Superior temporal gyrus (tissue), 1 donor: ENCODE measurements at regions not wholly inside any gene's neighbourhood (a gene's known extent, or its start where the extent isn't known, plus 50 kb on each side); places are given as distances from the start of the nearest gene placed in this dataset.

Experiments
- DNase-seq: peaks from one replicate; pipeline ENCODE4 v3.0.0-alpha.2; 2016; ENCODE audit errors: extremely low spot score

GRCh38 chr11:33412241-33412640 lies 155.1 kb downstream of the HIPK3 start:
- DNase-seq = peak; percentile 42

GRCh38 chr11:33411751-33412150 lies 154.6 kb downstream of the HIPK3 start:
- no peak for DNase-seq

GRCh38 chr11:33410086-33410765 lies 153.0 kb downstream of the HIPK3 start:
- no peak for DNase-seq
